ENCODE measurements at regions not wholly inside any gene's neighbourhood (a gene's known extent, or its start where the extent isn't known, plus 50 kb on each side); places are given as distances from the start of the nearest gene placed in this dataset.

GRCh38 chr2:18110222-18110621 lies 231.8 kb downstream of the KCNS3 start:
- H3K36me3 ChIP-seq (ENCODE audit: low read length) = no peaks in the 10 kb centered on the region
- no peak overlapping the region for H3K27ac ChIP-seq (ENCODE audit: low read depth, low read length)
- H3K4me3 ChIP-seq (ENCODE audit: insufficient read depth, low read length, poor library complexity, severe bottlenecking) = no peak overlapping the region
- TF ChIP-seq, protein P1, sequence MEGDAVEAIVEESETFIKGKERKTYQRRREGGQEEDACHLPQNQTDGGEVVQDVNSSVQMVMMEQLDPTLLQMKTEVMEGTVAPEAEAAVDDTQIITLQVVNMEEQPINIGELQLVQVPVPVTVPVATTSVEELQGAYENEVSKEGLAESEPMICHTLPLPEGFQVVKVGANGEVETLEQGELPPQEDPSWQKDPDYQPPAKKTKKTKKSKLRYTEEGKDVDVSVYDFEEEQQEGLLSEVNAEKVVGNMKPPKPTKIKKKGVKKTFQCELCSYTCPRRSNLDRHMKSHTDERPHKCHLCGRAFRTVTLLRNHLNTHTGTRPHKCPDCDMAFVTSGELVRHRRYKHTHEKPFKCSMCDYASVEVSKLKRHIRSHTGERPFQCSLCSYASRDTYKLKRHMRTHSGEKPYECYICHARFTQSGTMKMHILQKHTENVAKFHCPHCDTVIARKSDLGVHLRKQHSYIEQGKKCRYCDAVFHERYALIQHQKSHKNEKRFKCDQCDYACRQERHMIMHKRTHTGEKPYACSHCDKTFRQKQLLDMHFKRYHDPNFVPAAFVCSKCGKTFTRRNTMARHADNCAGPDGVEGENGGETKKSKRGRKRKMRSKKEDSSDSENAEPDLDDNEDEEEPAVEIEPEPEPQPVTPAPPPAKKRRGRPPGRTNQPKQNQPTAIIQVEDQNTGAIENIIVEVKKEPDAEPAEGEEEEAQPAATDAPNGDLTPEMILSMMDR (IDR thresholded peaks at IDR 0.05; ENCODE audit: insufficient read depth, low read length, poor library complexity, severe bottlenecking) = no peak
- no peak for TF ChIP-seq EZH2phosphoT487 (conservative IDR thresholded peaks at IDR 0.05; ENCODE audit: low read length)
- no peaks in the 10 kb centered on the region for H3K79me2 ChIP-seq (ENCODE audit: insufficient read depth, low read length)
- H4K20me1 ChIP-seq (ENCODE audit: low read depth, low read length) = no peaks in the 10 kb centered on the region
- no peaks in the 10 kb centered on the region for H3F3A ChIP-seq (ENCODE audit: insufficient read depth)
- no peak overlapping the region for H2AFZ ChIP-seq (ENCODE audit: low read depth, low read length, severe bottlenecking)
- H3K9ac ChIP-seq (ENCODE audit: low read length) = no peak overlapping the region
- H3K9me3 ChIP-seq (ENCODE audit: insufficient read depth, low read length) = no peaks in the 10 kb centered on the region
- H3K9me2 ChIP-seq (replicated peaks; ENCODE audit: insufficient read depth, low read length) = no peaks in the 10 kb centered on the region
- no peaks in the 10 kb centered on the region for H3K27me3 ChIP-seq (ENCODE audit: low read length)
- no peak overlapping the region for H3K4me2 ChIP-seq (ENCODE audit: low read depth, low read length, poor library complexity, severe bottlenecking)

GRCh38 chr2:18106841-18107240 lies 228.4 kb downstream of the KCNS3 start:
- Histone ChIP-seq H3K9ac (ENCODE audit: low read length) (no peak overlapping the region), H2AFZ (ENCODE audit: low read depth, low read length, severe bottlenecking) (no peak overlapping the region), H3K9me2 (replicated peaks; ENCODE audit: insufficient read depth, low read length) (no peaks in the 10 kb centered on the region), H3K9me3 (ENCODE audit: insufficient read depth, low read length) (no peaks in the 10 kb centered on the region), H3K4me3 (ENCODE audit: insufficient read depth, low read length, poor library complexity, severe bottlenecking) (no peak overlapping the region), H3K4me2 (ENCODE audit: low read depth, low read length, poor library complexity, severe bottlenecking) (no peak overlapping the region), H3K79me2 (ENCODE audit: insufficient read depth, low read length) (no peaks in the 10 kb centered on the region), H3K27ac (ENCODE audit: low read depth, low read length) (no peak overlapping the region), H3F3A (ENCODE audit: insufficient read depth) (no peaks in the 10 kb centered on the region), H3K36me3 (ENCODE audit: low read length) (no peaks in the 10 kb centered on the region), H4K20me1 (ENCODE audit: low read depth, low read length) (no peaks in the 10 kb centered on the region), H3K27me3 (ENCODE audit: low read length) (no peaks in the 10 kb centered on the region)
- no peak for TF ChIP-seq EZH2phosphoT487 (conservative IDR thresholded peaks at IDR 0.05; ENCODE audit: low read length)
- TF ChIP-seq, protein P1 (IDR thresholded peaks at IDR 0.05; ENCODE audit: insufficient read depth, low read length, poor library complexity, severe bottlenecking) = no peak

- H3K4me2 ChIP-seq (ENCODE audit: low read depth, low read length, poor library complexity, severe bottlenecking) = no peak overlapping the region
- H3K9ac ChIP-seq (ENCODE audit: low read length) = no peak overlapping the region
- H3K9me2 ChIP-seq (replicated peaks; ENCODE audit: insufficient read depth, low read length) = no peaks in the 10 kb centered on the region
- no peaks in the 10 kb centered on the region for H4K20me1 ChIP-seq (ENCODE audit: low read depth, low read length)
- H2AFZ ChIP-seq (ENCODE audit: low read depth, low read length, severe bottlenecking) = no peak overlapping the region
- no peak for TF ChIP-seq EZH2phosphoT487 (conservative IDR thresholded peaks at IDR 0.05; ENCODE audit: low read length)
- TF ChIP-seq, protein P1 (IDR thresholded peaks at IDR 0.05; ENCODE audit: insufficient read depth, low read length, poor library complexity, severe bottlenecking) = no peak
- no peaks in the 10 kb centered on the region for H3K9me3 ChIP-seq (ENCODE audit: insufficient read depth, low read length)
- H3F3A ChIP-seq (ENCODE audit: insufficient read depth) = no peaks in the 10 kb centered on the region
- no peaks in the 10 kb centered on the region for H3K27me3 ChIP-seq (ENCODE audit: low read length)
- H3K27ac ChIP-seq (ENCODE audit: low read depth, low read length) = no peak overlapping the region
- no peaks in the 10 kb centered on the region for H3K36me3 ChIP-seq (ENCODE audit: low read length)
- no peaks in the 10 kb centered on the region for H3K79me2 ChIP-seq (ENCODE audit: insufficient read depth, low read length)
- H3K4me3 ChIP-seq (ENCODE audit: insufficient read depth, low read length, poor library complexity, severe bottlenecking) = no peak overlapping the region
Measured at GRCh38 chr2:18105929-18106328, 227.5 kb downstream of the KCNS3 start.
